ENCODE measurements at regions not wholly inside any gene's neighbourhood (a gene's known extent, or its start where the extent isn't known, plus 50 kb on each side); places are given as distances from the start of the nearest gene placed in this dataset.

- no peaks in the 10 kb centered on the region for H3K36me3 ChIP-seq
- no peaks in the 10 kb centered on the region for H3K4me1 ChIP-seq
- no peak for DNase-seq (ENCODE audit: low spot score in 2 of 2)
- H3K27ac ChIP-seq: no peak overlapping the region
- H3K4me3 ChIP-seq: no peak overlapping the region
- no peaks in the 10 kb centered on the region for H3K9me3 ChIP-seq
- TF ChIP-seq POLR2AphosphoS5 (IDR thresholded peaks at IDR 0.05): no peak
- no peak for TF ChIP-seq POLR2A (IDR thresholded peaks at IDR 0.05)
- no peak for TF ChIP-seq EP300 (IDR thresholded peaks at IDR 0.05)
- no peak for TF ChIP-seq CTCF (IDR thresholded peaks at IDR 0.05)
- WGBS: 93% methylated on average over 1 of the region's 1 CpG
- no peaks in the 10 kb centered on the region for H3K27me3 ChIP-seq
Measured at GRCh38 chr5:112640546-112640945, 97.1 kb upstream of the APC start.

- no peak for DNase-seq (ENCODE audit: low spot score in 2 of 2)
- Histone ChIP-seq H3K4me3 (no peak overlapping the region), H3K4me1 (no peaks in the 10 kb centered on the region), H3K27me3 (no peaks in the 10 kb centered on the region), H3K36me3 (no peaks in the 10 kb centered on the region), H3K9me3 (no peaks in the 10 kb centered on the region), H3K27ac (no peak overlapping the region)
- WGBS: 93% methylated on average over 4 of the region's 4 CpGs
- TF ChIP-seq CTCF (IDR thresholded peaks at IDR 0.05) (no peak), POLR2AphosphoS5 (IDR thresholded peaks at IDR 0.05) (no peak)
Measured at GRCh38 chr5:112641515-112642110, 96.1 kb upstream of the APC start.

GRCh38 chr5:112642885-112643284 lies 94.8 kb upstream of the APC start:
- TF ChIP-seq POLR2A (IDR thresholded peaks at IDR 0.05) (no peak), CTCF (IDR thresholded peaks at IDR 0.05) (no peak), POLR2AphosphoS5 (IDR thresholded peaks at IDR 0.05) (no peak), EP300 (IDR thresholded peaks at IDR 0.05) (no peak)
- H3K27ac ChIP-seq: no peak overlapping the region
- H3K4me1 ChIP-seq: no peaks in the 10 kb centered on the region
- no peaks in the 10 kb centered on the region for H3K9me3 ChIP-seq
- no peak for DNase-seq (ENCODE audit: low spot score in 2 of 2)
- H3K4me3 ChIP-seq: no peak overlapping the region
- no peaks in the 10 kb centered on the region for H3K27me3 ChIP-seq
- H3K36me3 ChIP-seq: no peaks in the 10 kb centered on the region

GRCh38 chr5:112643339-112643971 lies 94.2 kb upstream of the APC start:
- Histone ChIP-seq H3K36me3 (no peaks in the 10 kb centered on the region), H3K27me3 (no peaks in the 10 kb centered on the region), H3K9me3 (no peaks in the 10 kb centered on the region), H3K4me1 (no peaks in the 10 kb centered on the region), H3K4me3 (no peak overlapping the region), H3K27ac (no peak overlapping the region)
- DNase-seq (ENCODE audit: low spot score in 2 of 2): no peak
- TF ChIP-seq POLR2A (IDR thresholded peaks at IDR 0.05) (no peak), POLR2AphosphoS5 (IDR thresholded peaks at IDR 0.05) (no peak), EP300 (IDR thresholded peaks at IDR 0.05) (no peak), CTCF (IDR thresholded peaks at IDR 0.05) (no peak)
- 72% methylated on average over 4 of the region's 4 CpGs for WGBS

- H3K27me3 ChIP-seq: no peaks in the 10 kb centered on the region
- 77% methylated on average over 4 of the region's 4 CpGs for WGBS
Measured at GRCh38 chr5:112646139-112646936, 91.3 kb upstream of the APC start.

More at GRCh38 chr5:112646139-112646936, 91.3 kb upstream of the APC start:
- TF ChIP-seq POLR2A (IDR thresholded peaks at IDR 0.05) (no peak), CTCF (IDR thresholded peaks at IDR 0.05) (no peak), POLR2AphosphoS5 (IDR thresholded peaks at IDR 0.05) (no peak), EP300 (IDR thresholded peaks at IDR 0.05) (no peak)
- Histone ChIP-seq H3K9me3 (no peaks in the 10 kb centered on the region), H3K36me3 (no peaks in the 10 kb centered on the region), H3K4me1 (peaks cover 3% of the 10 kb centered on the region), H3K4me3 (no peak overlapping the region), H3K27ac (no peak overlapping the region)
- no peak for DNase-seq (ENCODE audit: low spot score in 2 of 2)

Measured in suprapubic skin (tissue), 4 donors.